ENCODE measurements at regions not wholly inside any gene's neighbourhood (a gene's known extent, or its start where the extent isn't known, plus 50 kb on each side); places are given as distances from the start of the nearest gene placed in this dataset.

- Histone ChIP-seq H3K4me3 (ENCODE audit: low read length) (no peak overlapping the region), H3K9me3 (ENCODE audit: control insufficient read depth in 1 of 2, insufficient read depth in 1 of 2, low read length in 2 of 2) (no peaks in the 10 kb centered on the region), H3K27ac (ENCODE audit: low read depth in 1 of 2, low read length in 2 of 2) (no peak overlapping the region), H3K4me1 (ENCODE audit: insufficient read depth, low read length) (no peaks in the 10 kb centered on the region), H3K27me3 (ENCODE audit: control insufficient read depth in 1 of 2, insufficient read depth in 2 of 2, low read length in 2 of 2) (no peaks in the 10 kb centered on the region), H3K36me3 (ENCODE audit: insufficient read depth, low read length) (no peaks in the 10 kb centered on the region)
- Mint-ChIP-seq H3K9me3 (peaks cover 4% of the 10 kb centered on the region), H3K27ac (no peak overlapping the region), H3K36me3 (ENCODE audit: low read depth) (no peaks in the 10 kb centered on the region), H3K4me3 (no peak overlapping the region), H3K27me3 (no peaks in the 10 kb centered on the region), H3K4me1 (ENCODE audit: low read depth) (no peaks in the 10 kb centered on the region)
- DNase-seq (no peak), ATAC-seq (ENCODE audit: poor library complexity) (no peak)
- TF ChIP-seq CTCF (IDR thresholded peaks at IDR 0.05), result no peak
- ChIA-PET POLR2A (interaction anchor here (0.5 kb wide), 1 partner anchor 16 kb away, joined by 3 read pairs; no protein-coding TSS in a partner anchor), CTCF (no interaction called here)
- intact Hi-C loops (cut with DNase I, micrococcal nuclease), result no loop called here
Observed at GRCh38 chr12:20213723-20214625, 154.4 kb upstream of the PDE3A start.

DNA sequence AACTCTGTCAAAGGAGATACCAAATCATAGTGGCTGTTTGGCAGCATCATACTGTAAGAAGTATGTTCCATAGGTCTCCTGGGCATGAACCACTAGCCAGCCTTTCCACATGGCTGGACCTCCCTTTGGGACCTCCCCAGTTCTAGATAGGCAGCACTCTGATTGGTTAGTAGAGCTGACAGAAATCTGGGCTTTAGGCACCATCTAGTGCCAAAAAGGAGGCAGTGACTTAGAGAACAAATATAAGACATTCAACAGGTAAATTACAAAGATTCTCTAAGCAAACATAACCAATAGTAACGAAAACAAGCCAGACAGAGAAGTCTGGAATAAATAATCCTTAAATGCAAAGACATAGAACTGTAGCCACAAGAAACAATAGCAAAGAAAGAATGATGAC, 148.0 kb upstream of the PDE3A start:
- no peaks in the 10 kb centered on the region for H3K27me3 Mint-ChIP-seq
- no peak for ATAC-seq (ENCODE audit: poor library complexity)

GRCh38 chr12:20232931-20233675, 135.2 kb upstream of the PDE3A start:
- Mint-ChIP-seq H3K27me3 (no peaks in the 10 kb centered on the region), H3K27ac (no peak overlapping the region), H3K4me3 (no peak overlapping the region), H3K4me1 (ENCODE audit: low read depth) (no peaks in the 10 kb centered on the region), H3K9me3 (peaks cover 11% of the 10 kb centered on the region), H3K36me3 (ENCODE audit: low read depth) (no peaks in the 10 kb centered on the region)
- ChIA-PET CTCF (no interaction called here), POLR2A (no interaction called here)
- Histone ChIP-seq H3K4me3 (ENCODE audit: low read length) (no peak overlapping the region), H3K9me3 (ENCODE audit: control insufficient read depth in 1 of 2, insufficient read depth in 1 of 2, low read length in 2 of 2) (peaks cover 0 to 7% of the 10 kb centered on the region in 2 experiments), H3K27me3 (ENCODE audit: control insufficient read depth in 1 of 2, insufficient read depth in 2 of 2, low read length in 2 of 2) (no peaks in the 10 kb centered on the region), H3K4me1 (ENCODE audit: insufficient read depth, low read length) (no peaks in the 10 kb centered on the region), H3K27ac (ENCODE audit: low read depth in 1 of 2, low read length in 2 of 2) (no peak overlapping the region), H3K36me3 (ENCODE audit: insufficient read depth, low read length) (no peaks in the 10 kb centered on the region)
- ATAC-seq (ENCODE audit: poor library complexity) (no peak), DNase-seq (no peak)
- TF ChIP-seq CTCF (IDR thresholded peaks at IDR 0.05), result no peak
- intact Hi-C loops (cut with DNase I, micrococcal nuclease), result no loop called here

More for the DNA sequence above, 148.0 kb upstream of the PDE3A start:
- H3K4me3 ChIP-seq (ENCODE audit: low read length), result no peak overlapping the region
- Mint-ChIP-seq H3K27ac (no peak overlapping the region), H3K36me3 (ENCODE audit: low read depth) (no peaks in the 10 kb centered on the region), H3K4me3 (no peak overlapping the region), H3K4me1 (ENCODE audit: low read depth) (no peaks in the 10 kb centered on the region), H3K9me3 (no peaks in the 10 kb centered on the region)
- no peak overlapping the region for H3K27ac ChIP-seq (ENCODE audit: low read depth in 1 of 2, low read length in 2 of 2)
- H3K36me3 ChIP-seq (ENCODE audit: insufficient read depth, low read length), result no peaks in the 10 kb centered on the region
- H3K9me3 ChIP-seq (ENCODE audit: control insufficient read depth in 1 of 2, insufficient read depth in 1 of 2, low read length in 2 of 2), result no peaks in the 10 kb centered on the region
- no peaks in the 10 kb centered on the region for H3K27me3 ChIP-seq (ENCODE audit: control insufficient read depth in 1 of 2, insufficient read depth in 2 of 2, low read length in 2 of 2)
- H3K4me1 ChIP-seq (ENCODE audit: insufficient read depth, low read length), result no peaks in the 10 kb centered on the region
- no peak for DNase-seq
- intact Hi-C loops (cut with DNase I, micrococcal nuclease), result no loop called here
- ChIA-PET POLR2A (no interaction called here), CTCF (no interaction called here)
- no peak for TF ChIP-seq CTCF (IDR thresholded peaks at IDR 0.05)

All from CD4-positive, alpha-beta T cell (primary cell).